ENCODE measurements at regions not wholly inside any gene's neighbourhood (a gene's known extent, or its start where the extent isn't known, plus 50 kb on each side); places are given as distances from the start of the nearest gene placed in this dataset.
"Not testable (repeated sequence)": the region's sequence is repeated elsewhere in the genome, so short reads cannot be mapped to it uniquely, and the experiment has no call there.

DNA sequence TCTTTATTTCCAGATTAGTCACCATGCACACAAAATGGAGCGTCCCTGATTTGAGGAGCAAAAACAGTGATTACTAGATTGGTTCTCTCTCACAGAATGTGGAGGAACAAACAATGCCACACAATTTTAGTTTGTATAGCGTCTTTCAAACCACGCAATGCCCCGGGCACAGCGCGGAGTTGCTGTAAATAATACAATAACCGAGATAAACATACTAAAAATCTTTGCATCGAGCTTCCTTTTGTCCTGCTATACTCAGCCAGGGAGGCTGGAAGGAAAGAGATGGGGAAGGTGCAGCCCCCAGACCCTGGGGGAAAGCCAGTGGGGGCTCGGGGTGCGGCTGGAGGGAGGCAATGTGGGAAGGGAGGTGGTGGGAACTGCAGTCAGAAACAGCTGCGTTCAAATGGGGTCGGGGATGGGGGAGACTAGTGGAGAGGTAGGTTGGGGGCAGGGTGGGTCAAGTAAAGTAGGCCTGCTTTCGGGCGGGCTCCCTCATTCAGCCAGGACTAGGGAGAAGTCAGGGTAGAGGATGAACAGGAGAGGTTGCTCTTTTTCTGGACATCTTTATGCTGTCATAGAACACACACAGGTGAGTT lies 366.3 kb downstream of the RPS6KC1 start:
- DNase-seq (ENCODE audit: low read depth in 2 of 2): no peak

DNA sequence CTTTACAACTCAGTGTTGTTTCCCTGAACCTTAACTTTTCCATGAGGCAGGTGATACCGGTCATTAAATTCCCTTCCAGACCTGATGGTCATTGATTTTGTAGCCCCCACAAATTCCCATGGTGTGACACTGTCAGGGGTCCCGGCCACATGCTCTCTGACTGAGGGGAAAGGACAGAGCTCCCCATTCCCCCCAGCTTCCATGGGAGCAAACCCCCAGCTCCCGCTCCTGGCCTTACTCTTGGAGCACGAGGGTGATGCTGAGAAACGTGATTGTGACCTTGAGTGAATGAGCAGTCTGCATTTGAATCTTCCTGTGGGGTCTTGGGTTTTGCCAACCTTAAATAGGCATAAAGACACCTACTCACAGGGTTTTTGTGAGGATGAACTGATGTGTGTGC lies 366.8 kb downstream of the RPS6KC1 start:
- no peak for DNase-seq (ENCODE audit: low read depth in 2 of 2)

DNA sequence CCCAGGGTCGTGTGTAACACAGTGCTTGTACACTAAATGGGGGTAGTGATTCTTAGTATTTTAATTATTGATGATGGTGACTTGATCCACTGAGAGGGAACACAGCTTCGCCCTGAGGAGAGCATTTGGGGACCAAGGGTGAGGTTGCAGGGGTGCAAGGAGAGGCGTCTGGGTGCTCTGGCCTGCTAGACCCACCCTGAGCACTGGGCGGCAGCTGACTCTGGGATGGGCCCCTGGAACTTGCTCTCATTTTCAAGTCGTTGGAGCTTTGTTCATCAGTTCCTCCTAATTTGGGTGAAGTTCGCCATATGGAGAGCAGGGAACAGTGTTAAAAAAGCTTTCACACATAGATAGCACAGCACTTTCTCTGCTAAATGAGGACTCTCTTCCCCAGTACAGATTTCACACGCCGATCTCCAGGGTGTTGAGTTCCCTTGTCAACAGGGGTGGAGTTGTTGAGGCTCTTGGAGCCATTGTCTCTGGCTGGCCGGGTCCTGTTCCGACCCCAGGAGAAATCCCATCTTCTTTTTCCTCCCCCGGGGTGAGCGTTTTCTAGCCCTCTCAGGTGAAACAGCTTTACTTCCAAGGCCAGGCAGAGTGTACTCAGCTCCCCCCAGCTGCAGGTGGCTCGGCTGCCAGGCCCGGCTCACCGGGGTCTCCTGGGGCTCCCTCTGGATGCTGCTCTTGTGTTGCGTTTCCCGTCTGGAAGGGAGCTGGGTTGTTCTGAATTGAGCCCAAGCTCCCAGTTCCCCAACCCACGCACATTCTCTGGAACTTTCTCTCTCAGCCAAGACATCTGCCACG lies 367.4 kb downstream of the RPS6KC1 start:
- DNase-seq (ENCODE audit: low read depth in 2 of 2): no peak

DNA sequence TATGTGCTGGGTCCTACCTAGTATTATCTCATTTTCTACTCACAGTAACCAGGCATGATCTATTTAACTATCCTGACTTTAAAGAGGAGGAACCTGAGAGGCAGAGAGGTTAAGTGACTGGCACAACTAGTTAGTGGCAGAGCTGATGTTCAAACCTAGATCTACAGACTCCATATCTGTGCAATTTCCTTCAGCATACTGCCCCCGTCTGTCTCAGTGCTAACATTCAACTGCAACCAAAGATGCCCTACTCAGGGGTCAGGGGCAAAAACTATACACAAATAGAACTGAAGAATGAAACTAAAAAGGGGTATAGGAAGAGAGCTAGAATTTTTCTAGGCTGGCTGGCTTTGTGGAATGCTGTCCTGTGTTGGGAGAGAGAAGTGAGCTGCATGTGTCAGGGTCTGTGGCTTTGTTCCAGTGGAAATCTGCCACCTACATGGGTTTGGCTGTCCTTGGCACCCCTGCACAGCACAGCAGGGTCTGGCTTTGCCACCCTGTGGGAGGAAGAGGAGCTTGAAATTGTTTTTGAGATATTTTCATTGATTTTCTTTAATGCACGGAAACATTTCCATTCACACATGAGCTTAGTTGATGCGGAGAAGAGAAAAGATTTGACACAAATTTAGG lies 368.5 kb downstream of the RPS6KC1 start:
- no peak for DNase-seq (ENCODE audit: low read depth in 2 of 2)

DNA sequence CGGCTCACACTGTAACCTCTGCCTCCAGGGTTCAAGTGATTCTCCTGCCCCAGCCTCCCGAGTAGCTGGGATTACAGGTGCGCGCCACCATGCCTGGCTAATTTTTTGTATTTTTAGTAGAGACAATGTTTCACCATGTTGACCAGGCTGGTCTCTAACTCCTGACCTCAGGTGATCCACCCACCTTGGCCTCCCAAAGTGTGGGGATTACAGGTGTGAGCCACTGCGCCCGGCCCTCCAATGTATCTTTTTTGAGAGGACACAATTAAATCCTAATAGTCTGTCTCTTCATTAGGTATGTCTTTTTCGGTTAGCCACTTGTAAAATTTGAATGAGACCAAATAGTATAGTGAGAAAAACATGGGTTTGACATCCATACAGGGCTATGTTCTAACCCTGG lies 370.1 kb downstream of the RPS6KC1 start:
- not testable (repeated sequence) for DNase-seq (ENCODE audit: low read depth in 2 of 2)

DNA sequence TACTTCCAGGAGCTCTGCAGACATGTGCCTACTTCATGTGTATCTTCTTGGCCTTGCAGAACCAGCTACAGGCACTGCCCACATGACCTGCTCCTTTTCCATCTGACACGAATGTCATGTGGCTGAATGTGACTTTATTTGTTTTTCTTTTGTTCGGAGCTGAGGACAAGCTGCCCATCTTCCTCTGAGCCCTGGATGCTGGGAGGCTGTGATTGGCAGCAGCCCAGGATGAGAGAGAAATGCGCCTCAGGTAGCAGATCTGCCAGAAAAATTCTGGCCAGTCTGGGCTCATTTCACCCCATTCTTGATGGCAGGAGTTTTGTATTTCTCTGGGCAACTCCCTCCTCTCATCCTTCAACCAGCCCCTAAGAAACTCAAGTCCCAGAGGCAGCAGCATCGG lies 372.0 kb downstream of the RPS6KC1 start:
- no peak for DNase-seq (ENCODE audit: low read depth in 2 of 2)

DNA sequence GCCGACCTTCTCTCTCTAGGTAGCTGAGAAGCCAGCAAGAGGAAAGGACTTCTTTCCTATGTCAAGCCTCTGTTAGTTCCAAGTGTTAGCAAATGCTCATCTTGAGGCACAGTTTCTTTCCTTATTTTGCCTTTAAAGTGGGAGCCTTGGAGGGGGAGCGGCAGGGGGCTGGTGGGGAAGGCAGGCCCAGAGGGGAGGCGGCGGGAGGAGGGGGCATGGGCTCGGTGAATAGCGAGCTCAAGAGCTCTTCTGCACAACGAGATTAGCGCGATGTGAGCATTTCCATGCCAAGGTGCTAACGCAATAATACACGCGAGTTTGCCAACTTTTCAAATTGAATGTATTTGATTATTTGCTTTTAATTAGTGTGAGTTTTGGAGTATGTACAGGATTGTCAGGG lies 372.6 kb downstream of the RPS6KC1 start:
- no peak for DNase-seq (ENCODE audit: low read depth in 2 of 2)

DNA sequence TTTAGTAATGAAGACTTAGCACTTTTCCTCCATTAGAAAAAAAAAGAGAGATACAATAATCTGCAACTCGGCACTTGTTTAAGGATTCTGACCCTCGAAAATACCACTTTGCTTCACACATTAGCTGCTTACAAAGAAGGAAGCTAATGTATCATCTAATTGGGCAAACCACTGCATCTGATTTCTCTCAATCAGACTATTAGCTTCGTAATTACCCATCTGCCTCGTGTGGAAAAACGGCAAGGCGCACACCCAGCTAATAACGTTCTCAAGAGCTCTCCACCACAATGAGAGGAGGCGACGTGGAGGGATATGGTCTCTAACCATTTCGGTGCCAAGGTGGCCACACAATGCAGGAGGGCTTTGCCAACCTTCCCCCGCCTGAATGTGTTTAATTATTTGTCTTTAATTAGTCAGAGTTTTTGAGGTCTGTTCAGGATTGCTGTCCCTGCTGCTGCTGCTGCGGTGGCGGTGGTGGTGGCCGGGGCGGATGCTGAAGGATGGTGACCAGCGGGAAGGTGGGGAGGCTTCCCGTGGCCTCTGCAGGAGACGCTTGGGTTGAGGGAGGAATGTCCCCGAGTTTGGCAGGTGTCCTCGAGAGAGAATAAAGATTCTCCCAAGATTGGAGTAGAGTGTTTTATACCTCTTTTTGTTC lies 374.5 kb downstream of the RPS6KC1 start:
- no peak for DNase-seq (ENCODE audit: low read depth in 2 of 2)

DNA sequence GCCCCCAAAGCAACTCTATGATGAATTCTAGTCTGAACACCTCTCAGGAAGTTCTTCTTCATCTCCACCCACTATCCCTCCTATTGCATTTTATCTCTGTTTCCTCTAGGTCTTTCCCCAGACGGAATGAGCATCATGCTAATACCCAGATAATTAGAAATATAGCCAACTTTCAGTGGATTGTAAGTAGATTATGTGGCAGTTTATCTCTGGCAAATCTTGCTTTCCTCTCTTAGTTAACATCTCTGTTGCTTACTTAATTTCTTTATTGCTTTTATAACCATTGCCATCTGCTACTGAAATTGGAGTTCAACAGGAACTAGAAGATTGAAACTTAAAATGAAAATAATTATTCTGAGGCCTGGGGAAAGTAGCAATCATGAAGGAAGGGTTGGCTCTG lies 378.6 kb downstream of the RPS6KC1 start:
- DNase-seq (ENCODE audit: low read depth in 2 of 2): no peak

DNA sequence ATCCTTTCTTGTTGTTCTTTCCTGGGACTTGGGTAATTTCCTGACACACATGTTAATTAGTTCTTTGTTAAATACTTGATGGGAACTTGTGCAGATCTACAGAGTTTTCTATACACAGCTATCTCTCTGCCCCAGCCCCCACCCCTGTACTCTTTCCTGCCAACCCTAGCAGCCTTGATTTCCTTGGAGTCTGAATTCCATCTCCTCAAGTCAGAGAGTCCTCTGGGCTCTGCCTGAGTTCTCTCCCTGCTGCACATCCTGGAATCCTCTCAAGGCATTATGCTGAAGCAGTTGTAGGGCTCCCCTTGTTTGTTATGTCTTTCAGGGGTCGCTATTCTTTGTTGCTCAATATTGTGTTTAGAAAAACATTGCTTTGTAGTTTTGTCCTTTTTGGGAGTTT lies 384.7 kb downstream of the RPS6KC1 start:
- no peak for DNase-seq (ENCODE audit: low read depth in 2 of 2)

DNA sequence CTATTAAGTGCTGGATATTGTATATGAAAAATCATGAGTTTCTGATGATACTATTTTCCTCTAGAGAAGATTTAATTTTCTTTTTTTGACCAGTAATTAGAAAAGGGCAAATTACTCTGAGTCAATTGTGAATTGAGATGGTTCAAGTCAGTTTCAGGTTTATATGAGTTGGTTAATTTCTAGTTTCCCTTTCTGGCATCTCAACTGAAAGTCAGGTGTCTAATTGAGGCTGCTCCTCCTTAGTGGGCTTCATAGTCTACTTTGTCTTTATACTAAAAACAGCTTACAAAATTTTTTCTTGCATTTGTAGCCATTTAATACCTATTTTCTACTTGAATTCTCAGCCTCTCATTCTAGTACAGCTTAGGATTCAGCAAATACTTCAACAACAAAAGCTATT lies 387.3 kb downstream of the RPS6KC1 start:
- DNase-seq (ENCODE audit: low read depth in 2 of 2): no peak

DNA sequence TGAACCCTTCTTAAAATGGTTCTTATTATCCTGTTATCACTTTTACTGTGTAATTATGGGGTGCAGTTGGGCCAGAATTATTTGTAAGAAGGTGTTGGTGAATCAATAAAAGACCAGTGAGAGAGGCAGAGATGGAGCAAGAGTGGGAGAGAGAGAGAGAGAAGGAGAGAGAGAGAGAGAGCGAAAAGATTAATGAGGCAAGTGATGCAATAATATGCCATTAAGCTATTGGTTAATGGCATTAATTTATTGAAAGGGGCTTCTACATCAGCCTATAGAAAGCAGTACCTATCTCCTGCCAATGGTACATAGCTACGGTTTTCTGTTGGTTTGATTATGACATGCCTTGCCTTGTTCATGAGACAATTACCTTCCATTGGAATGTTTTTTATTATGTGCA lies 388.7 kb downstream of the RPS6KC1 start:
- no peak for DNase-seq (ENCODE audit: low read depth in 2 of 2)

DNA sequence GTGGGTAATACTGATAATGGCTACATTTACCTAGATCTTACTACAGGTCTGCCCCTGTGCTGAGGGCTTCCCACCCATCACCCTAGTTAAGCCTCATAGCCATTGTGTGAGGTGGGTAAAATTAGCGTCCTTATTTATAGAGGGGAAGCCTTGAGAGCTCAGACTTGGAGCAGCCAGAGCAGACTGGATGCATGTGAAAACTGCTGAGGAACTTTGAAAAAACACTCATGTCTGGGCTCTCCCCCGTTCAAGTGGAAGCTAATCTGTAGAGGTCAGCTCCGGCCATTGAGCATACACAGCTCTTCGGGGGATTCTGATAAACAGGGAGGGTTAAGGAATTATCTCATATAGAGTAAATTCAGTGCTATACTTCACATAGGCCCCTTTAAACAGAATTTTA lies 389.7 kb downstream of the RPS6KC1 start:
- no peak for DNase-seq (ENCODE audit: low read depth in 2 of 2)

DNA sequence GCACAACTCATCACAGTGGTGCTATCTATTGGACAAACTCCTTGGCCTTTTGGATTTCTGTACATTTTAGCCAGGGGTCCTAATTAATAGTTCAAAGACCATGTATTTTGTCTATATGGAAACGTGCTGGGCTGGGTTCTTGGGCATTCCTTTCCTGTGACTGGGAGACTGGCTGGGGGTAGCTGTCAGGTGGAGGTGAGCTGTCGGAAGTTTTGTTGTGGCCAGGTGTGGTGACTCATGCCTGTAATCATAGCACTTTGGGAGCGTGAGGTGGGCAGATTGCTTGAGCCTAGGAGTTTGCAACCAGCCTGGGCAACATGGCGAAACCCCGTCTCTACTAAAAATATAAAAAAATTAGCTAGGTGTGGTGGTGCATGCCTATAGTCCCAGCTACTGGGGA lies 392.4 kb downstream of the RPS6KC1 start:
- no peak for DNase-seq (ENCODE audit: low read depth in 2 of 2)

DNA sequence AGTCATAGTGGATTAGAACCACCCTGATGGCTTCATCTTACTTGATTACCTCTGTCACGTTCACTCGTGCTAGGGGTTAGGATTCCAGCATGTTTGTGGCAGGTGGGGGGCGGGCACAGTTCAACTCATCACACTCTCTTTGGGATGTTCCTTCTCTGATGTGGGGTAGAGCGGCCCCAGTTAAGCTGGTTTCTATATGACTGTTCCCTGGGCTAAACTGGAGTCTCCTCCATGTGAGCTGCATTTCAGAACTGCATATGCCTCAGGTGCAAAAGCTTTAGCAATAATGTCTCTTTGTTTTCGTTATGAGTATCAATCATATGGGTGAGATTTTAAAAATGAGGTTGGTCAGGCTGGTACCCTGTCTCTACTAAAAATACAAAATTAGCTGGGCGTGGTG lies 393.2 kb downstream of the RPS6KC1 start:
- DNase-seq (ENCODE audit: low read depth in 2 of 2): no peak

DNA sequence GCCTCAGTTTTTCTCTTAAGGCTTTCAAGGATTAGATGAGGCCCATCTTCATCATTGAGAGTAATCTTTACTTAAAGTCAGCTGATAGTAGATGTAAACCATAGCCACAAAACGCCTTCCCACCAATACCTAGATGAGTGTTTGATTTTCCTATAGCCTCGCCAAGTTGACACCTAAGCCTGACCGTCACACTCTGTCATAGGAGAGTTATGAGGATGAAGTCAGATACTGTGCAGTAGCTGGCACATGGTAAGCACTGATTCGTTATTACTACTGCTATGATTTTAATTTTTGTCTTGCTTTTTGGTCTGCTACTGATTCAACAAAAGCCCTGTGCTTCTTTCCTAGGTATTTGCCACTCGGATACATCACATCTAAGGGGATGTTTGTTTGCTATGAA lies 395.5 kb downstream of the RPS6KC1 start:
- no peak for DNase-seq (ENCODE audit: low read depth in 2 of 2)

DNA sequence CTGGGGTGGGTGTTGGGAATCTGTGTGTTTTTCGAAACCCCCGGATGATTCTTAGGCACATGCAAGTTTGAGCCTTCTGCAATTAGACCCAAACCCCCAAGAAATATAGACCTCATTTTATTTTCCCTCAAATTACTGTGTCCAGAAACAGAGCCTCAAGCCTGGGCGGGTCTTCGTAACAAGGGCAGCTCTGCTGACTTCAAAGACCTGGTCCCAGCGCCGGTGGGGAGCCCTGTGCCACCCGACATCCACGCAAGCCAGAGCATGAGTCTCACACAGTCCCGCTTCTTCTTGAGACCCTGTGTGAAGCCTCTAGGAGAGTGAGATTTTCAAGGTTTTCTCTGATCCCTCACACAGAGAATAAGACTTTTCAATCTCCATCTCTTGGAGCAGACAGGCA lies 397.3 kb downstream of the RPS6KC1 start:
- no peak for DNase-seq (ENCODE audit: low read depth in 2 of 2)

DNA sequence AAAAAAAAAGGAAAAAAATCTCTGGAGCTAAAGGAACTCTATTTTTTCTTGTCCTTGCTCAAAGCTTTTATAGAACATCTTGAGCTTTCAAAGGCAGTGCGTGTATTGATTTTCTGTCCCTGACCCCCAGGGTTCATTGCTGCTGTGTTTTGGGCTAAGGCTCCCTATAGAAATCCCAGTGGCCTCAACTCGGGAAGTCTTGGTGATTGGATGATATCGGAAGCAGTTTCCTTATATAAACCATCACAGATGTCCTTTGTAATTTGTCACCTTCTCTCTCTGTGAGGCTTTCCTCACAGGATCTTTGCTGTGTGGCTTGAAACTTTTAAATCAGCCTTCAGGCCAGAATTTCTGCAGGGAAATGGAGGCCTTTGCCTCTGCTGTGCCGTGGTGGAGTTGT lies 397.7 kb downstream of the RPS6KC1 start:
- DNase-seq (ENCODE audit: low read depth in 2 of 2): no peak

DNA sequence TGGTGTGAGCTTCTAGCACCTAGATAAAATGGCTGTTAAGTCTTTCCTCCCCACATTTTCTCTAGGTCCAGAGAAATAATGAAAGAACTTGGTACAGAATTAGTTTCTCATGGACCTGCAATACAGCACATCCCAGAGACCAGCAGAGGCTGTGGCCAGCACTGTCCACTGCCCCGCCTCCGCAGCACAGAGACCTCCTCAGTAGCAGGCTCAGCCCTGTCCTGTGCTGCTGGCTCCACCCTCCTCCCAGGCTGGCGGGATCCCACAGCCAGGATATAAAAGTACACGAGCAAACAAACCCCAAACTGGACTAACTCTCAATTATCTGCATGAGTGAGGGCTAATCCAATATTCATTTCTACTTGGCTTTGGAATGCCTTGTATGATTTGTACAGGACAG lies 401.5 kb downstream of the RPS6KC1 start:
- DNase-seq (ENCODE audit: low read depth in 2 of 2): no peak

DNA sequence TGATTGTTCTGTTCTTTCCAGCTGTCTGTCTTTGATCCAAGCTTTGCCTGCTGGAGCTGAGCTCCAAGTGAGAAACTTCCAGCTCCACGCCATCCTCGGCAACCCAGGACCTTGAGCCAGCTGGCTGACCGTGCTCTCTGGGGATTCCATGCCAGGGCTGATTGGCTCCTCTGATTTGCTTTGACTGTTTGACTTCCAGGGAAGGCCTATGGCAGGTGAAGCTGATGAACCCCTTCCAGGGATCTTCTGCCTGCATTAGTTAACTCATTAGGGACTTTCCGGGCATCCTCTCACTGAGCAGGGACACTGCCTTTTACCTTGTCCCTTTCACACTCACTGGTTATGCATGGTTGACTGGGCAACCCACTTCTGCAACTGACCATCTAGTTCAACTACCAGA lies 406.1 kb downstream of the RPS6KC1 start:
- no peak for DNase-seq (ENCODE audit: low read depth in 2 of 2)

DNA sequence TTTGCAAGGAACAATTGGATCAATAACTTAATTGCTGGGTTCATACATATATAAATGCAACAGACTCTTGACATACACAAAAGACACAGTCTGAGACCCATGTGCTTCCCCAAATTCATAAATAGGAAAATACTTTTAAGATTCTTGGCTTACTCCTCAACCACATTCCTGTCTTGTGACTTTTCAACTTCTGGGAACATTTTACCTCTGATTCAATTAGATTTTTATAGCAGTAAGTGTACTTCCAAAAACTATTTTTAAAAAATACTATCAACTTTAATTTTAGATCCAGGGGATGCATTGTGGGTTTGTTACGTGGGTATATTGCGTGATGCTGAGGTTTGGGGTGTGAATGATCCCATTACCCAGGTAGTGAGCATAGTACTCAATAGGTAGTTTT lies 406.7 kb downstream of the RPS6KC1 start:
- no peak for DNase-seq (ENCODE audit: low read depth in 2 of 2)

DNA sequence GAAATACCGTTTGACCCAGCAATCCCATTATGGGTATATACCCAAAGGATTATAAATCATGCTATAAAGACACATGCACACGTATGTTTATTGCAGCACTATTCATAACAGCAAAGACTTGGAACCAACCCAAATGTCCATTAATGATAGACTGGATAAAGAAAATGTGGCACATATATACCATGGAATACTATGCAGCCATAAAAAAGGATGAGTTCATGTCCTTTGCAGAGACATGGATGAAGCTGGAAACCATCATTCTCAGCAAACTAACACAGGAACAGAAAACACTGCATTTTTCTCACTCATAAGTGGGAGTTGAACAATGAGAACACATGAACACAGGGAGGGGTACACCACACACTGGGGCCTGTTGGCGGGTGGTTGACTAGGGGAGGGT lies 411.3 kb downstream of the RPS6KC1 start:
- not testable (repeated sequence) for DNase-seq (ENCODE audit: low read depth in 2 of 2)

All from stimulated activated CD8-positive, alpha-beta memory T cell treated with anti-CD3 and anti-CD28 coated beads, Interleukin-2, amount 100 ng/mL, for 1 hour (primary cell).